Amniotic epithelial cell (primary cell): ENCODE measurements at regions not wholly inside any gene's neighbourhood (a gene's known extent, or its start where the extent isn't known, plus 50 kb on each side); places are given as distances from the start of the nearest gene placed in this dataset.
A peak's percentile ranks its signal among the peaks of the same experiment; 100 is the strongest.
"Not testable (repeated sequence)": the region's sequence is repeated elsewhere in the genome, so short reads cannot be mapped to it uniquely, and the experiment has no call there.

Experiments used
- DNase-seq: peaks from one replicate; pipeline ENCODE4 v3.0.0-alpha.2; 2010; ENCODE audit warnings: low read depth

GRCh38 chr3:159872374-159873109, 116.1 kb upstream of the IL12A start:
- DNase-seq: peak; percentile 98

DNA sequence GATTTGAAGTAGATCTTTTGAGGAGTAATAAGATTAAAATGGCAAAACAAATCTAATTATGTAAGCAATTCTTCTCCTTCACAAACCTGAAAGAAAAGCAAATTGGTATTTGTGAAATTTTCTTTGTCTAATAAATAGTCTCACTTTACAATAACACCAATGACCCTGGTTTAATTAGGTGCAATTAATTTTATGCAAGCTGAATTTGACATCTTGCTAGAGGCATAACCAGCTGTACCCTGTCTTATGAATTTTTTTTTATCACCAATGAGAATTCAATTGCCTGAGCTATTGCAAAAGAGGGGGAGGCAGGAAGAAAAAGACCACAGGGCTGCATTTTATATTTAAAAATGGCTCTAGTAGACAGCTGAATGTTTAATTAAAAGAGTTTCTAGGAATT, 113.5 kb upstream of the IL12A start:
- no peak for DNase-seq

DNA sequence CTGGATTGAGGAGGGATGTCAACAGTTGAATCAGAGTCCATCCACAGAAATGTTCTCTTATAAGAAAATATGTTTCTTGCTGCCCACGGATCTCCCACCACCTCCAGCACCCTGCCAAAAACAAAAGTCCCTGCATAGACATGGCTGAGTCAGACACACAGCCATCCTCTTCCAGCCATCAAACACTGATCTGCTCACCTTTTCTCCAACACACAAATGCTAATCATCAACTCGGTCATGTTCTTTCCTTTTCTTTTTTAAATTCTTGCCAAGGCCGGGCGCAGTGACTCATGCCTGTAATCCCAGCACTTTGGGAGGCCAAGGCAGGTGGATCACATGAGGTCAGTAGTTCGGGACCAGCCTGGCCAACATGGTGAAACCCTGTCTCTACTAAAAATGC, 110.7 kb upstream of the IL12A start:
- DNase-seq: peak; percentile 51

- DNase-seq: no peak
Measured at GRCh38 chr3:159879146-159879545, 109.5 kb upstream of the IL12A start.

DNA sequence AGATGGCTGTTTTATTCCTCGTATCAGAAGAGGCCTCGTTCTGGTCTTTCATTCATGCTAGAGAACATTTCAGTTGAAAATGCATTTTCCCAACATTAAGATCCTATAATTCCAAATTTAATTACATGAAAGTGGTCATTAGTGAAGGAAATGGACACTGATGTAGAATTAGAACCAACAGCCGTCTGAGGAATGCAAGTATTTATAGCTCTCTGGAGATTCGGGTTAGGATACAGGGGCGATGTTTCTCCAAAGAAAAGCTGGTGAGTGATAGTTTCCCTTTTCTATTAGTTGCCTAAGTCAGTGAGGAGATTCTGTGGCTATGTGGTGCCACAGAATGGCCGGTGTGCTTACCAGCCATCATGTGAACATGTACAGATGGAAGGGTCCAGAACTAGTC, 109.0 kb upstream of the IL12A start:
- no peak for DNase-seq

- no peak for DNase-seq
Measured at GRCh38 chr3:159881208-159881607, 107.4 kb upstream of the IL12A start.

- no peak for DNase-seq
Measured at GRCh38 chr3:159881828-159882309, 106.8 kb upstream of the IL12A start.

DNA sequence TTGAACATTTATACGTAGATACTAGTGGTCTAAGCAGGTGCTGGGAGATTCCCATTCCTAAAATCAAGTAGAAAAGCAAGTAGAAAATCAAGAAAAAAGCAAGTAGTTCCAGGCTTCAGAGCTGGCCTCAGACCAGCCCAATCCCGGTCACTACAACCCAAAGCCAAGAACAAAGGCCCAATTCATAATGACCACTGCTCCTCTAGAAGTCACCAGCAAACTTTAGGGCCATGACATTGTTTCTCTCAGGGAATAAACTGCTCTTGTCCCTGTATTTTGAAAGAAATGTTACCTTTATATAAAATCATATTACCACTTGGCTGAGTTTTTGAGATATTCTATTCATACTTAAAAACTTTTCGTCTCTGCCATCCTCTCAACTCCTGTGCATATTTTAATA, 106.3 kb upstream of the IL12A start:
- DNase-seq: no peak

- DNase-seq: peak; percentile 50
Measured at GRCh38 chr3:159882790-159883779, 105.5 kb upstream of the IL12A start.

DNA sequence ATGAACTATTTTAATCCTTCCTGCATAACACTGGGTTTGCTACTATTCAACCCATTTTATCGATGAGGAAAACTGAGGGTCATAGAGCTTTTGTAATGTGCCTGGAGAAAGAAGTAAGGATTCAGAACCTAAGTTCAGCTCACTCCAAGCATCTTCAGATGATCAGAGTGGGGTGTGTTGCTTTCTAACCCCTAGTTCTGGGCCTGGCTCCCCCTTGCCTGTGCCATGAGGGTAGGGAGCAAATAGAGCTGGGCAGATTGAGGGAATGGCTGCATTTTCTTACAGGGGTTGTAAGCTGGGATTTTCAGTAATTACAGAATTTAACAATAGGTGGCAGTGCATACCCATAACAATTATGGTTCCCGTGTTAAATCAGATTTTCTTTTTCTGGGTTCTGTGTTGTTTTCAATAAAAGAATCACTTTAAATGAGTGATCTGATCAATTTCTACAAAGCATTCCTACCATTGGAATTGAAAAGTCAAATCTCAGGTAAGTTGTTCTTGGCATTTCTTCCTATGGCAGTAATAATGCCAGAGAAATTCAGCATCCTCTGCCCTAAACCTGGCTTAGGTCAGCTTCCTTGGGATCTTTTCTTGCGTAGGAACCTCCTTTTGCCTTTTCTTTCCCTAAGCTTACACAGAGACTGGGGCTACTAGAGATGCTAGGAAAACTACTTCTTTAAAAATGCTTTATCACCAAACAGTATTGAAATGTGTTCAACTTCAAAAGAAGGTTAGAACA, 103.8 kb upstream of the IL12A start:
- peak; percentile 53 for DNase-seq

GRCh38 chr3:159886050-159886449, 102.6 kb upstream of the IL12A start:
- DNase-seq: no peak

GRCh38 chr3:159886530-159886929, 102.1 kb upstream of the IL12A start:
- DNase-seq: not testable (repeated sequence)

DNA sequence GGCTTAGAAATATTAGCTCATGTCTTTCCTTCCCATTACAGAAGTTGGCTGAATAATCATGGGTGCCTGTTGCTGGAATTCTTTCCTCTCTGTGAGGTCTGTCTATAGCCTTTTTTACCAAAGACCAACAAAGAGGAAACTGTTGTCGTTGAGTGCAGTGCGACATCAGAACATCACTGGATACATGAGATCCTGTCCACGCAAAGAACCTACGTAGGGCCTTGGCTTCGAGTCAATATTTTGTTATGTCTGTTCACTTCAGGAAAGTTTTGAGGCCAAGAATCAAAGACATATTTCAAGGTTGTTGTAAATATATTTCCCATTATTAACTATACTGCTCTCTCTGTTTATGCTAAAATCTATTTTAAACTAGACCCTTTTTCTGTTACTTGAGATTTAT, 101.5 kb upstream of the IL12A start:
- DNase-seq: no peak

DNA sequence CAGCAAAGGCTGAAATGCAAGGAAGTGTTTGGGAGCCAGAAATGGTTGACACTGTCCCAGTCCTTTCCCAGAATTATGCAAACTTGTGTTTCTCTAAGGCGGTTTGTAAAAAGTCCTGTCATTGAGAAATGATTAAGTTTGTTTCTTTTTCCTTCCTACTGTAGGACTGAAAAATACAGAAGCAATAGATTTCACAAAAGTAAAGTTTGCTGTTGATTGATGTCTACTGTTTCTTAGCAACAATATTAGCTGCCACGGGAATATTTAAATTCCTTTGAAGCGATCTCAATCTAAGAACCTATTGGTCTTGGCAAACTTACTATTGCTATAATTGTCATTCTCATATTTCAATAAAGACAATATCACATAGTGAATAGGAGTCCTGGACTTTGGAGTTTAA, 100.7 kb upstream of the IL12A start:
- no peak for DNase-seq

DNA sequence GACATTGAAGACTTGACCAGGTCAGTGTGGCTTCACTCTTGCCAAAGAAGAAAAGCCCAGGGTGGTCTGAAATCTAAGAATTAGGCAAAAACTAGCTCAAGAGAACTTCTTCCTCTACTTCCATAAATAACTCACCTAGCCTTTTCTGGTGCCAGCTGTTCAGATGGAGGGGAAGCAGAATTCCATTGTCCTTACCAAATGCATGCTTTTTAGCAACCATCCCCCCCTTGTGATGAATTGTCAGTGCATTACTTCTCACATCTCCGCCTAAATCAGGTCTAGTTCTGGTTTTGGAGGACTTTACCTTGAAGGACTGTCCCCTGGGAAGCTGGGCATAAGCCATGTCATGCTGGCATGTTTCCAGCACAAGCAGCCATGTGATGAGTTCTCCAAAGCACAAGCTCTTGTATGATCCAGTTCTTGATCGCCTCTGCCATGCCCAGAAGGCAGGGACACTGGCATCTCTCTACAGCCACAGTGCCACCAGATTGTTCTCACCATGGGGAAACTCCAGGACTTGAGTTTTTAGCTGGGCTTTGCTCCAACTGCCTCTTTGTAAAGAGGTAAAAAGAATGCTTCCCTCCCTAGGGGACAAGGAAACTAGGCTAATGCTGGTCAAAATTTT, 96.4 kb upstream of the IL12A start:
- DNase-seq: no peak

DNA sequence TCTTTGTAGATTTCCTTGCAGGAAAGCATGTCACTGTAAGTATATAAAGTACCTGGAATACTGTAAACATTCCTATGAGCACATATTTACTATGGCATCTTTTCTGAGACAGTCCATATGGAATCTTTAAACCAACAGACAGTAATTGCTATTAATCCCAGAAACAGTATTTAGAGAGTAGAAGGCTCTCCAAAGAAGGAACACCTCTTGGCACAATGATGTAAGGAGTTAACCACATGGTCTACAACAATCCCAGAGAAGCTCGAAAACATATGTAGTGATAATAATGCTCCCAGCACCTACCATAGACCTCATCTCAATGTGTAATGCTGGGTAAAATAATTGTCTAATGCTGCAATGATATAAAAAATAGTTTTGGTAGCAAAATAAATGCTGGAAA, 95.8 kb upstream of the IL12A start:
- no peak for DNase-seq

DNA sequence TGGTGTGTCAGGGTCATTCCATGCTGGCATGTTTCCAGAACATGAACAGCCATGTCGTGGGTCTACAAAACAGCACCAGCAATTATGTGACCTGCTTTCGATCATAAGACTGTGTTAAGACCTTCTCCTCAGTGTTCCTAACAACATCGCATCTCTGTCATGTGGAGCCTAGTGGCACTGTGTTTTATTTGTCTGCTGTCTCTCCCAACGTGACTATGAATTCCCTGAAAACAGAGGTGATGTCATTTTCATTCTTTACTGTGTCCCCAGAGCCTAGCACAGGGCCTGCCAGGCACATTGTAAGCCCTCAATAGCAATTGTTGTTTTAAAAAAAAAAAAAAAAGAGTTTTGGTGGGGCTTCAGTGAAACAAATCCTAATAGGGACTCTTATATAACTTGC, 94.2 kb upstream of the IL12A start:
- DNase-seq: no peak

DNA sequence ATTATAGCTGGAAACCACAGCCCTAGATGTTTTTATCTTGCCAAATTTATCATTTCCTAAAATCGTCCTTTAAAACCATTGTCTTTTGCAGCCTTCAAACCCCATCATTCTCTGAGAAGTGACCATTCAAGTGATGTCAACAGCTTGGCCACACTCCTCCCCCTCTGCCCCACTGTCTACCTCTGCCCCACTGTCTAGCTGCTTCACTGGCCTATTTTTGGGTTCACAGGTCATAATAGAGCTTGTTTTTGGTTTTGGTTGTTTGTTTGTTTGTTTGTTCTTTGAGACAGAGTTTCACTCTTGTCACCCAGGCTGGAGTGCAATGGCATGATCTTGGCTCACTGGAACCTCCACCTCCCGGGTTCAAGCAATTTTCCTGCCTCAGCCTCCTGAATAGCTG, 93.2 kb upstream of the IL12A start:
- no peak for DNase-seq

- no peak for DNase-seq
Measured at GRCh38 chr3:159896543-159896942, 92.1 kb upstream of the IL12A start.

GRCh38 chr3:159897331-159898075, 91.1 kb upstream of the IL12A start:
- DNase-seq: peak; percentile 86

DNA sequence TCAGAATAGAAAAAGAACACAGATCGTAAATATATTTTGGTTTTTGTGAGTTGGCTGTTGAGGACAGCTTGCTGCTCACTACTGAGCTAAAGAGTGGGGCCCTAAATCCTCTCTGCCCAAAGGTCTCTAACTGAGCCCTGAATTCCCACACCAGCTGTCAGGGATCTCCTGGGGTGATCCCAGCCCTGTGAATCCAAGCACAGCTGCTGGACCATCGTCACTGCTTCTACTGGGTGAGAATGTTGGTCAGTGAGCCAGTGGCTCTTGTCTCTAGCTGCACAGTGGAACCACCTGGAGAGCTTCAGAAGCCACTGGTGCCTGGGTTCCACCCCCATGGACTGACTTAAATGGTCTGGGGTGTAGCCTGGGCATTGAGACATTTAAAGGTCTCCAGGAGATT, 90.5 kb upstream of the IL12A start:
- DNase-seq: no peak
